ENCODE measurements at regions not wholly inside any gene's neighbourhood (a gene's known extent, or its start where the extent isn't known, plus 50 kb on each side); places are given as distances from the start of the nearest gene placed in this dataset.

DNA sequence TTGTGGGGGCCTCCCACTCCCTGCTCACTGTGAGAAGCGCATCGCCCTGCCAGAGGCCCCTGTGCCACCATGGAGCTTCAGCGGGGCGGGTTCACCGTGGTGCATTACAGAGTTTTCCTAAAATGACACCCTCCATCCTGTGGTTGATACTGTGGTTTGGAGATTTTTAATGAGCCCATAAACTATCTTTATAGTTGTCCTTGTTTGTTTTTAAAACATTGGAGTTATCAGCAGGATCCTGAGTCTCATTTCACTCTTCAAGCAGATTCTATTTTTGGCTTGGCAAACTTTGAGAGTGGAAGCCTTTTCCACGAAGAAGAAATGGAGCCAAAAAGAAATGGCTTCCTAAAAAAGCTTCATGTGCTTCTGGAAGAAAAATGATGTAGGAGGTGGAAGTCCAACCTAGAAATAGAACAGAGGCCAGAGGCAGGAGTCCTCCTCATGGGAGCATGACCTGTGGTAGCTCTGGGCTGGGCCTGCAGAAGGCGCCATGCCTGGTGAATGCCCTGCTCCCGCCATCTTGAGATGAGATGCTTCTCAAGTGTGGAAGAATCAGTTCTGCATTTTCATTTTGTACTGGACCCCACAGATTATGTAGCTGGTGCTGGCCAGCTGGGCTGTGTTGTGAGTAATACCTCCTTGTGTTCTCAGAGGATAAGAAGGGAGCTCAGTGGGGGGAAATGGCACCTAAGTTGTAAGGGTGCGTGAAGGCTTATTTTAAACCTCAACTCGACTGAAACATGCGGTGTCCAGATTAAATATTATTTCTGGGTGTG, 79.0 kb upstream of the RAI14 start:
- Histone ChIP-seq H3K9me3 (ENCODE audit: control insufficient read depth in 5 of 5, low read length in 5 of 5) (peaks cover 0 to 5% (median 4%) of the 10 kb centered on the region in 5 donors), H3K4me3 (ENCODE audit: low read depth in 1 of 5, low read length in 5 of 5) (no peak overlapping the region), H3K27me3 (ENCODE audit: control insufficient read depth in 5 of 5, insufficient read depth in 4 of 5, low read length in 5 of 5) (peaks cover 0 to 7% (median 0%) of the 10 kb centered on the region in 5 donors), H3K4me1 (ENCODE audit: control insufficient read depth in 5 of 5, insufficient read depth in 5 of 5, low read length in 5 of 5) (peaks cover 0 to 2% (median 0%) of the 10 kb centered on the region in 5 donors), H3K36me3 (ENCODE audit: control insufficient read depth in 5 of 5, insufficient read depth in 5 of 5, low read length in 5 of 5) (no peaks in the 10 kb centered on the region), H3K27ac (ENCODE audit: low read depth, low read length) (no peak overlapping the region), H3K9ac (ENCODE audit: low read length in 5 of 5) (no peak overlapping the region)

DNA sequence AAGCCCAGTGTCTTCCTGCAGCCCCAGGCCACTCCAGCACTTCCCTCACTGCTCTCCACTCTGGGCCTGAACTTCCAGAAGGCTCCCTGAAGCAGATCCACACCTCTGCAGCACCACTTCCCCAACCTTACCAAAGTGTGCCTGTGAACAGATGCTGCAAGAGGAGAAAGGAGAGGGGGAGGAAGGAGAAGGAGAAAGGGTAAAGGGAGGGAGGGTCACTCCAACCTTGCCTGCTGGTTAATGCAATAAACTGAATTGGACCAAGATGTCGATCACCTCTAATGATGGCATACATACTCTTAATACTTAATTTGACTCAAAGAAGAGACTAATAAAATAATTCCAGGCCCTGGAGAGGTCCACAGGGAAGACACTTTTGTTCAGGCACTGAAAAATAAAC, 77.2 kb upstream of the RAI14 start:
- H3K4me3 ChIP-seq (ENCODE audit: low read depth in 1 of 5, low read length in 5 of 5), result no peak overlapping the region
- H3K9ac ChIP-seq (ENCODE audit: low read length in 5 of 5), result no peak overlapping the region
- H3K9me3 ChIP-seq (ENCODE audit: control insufficient read depth in 5 of 5, low read length in 5 of 5), result peaks cover 0 to 5% (median 4%) of the 10 kb centered on the region in 5 donors
- H3K36me3 ChIP-seq (ENCODE audit: control insufficient read depth in 5 of 5, insufficient read depth in 5 of 5, low read length in 5 of 5), result no peaks in the 10 kb centered on the region
- H3K27ac ChIP-seq (ENCODE audit: low read depth, low read length), result no peak overlapping the region
- H3K4me1 ChIP-seq (ENCODE audit: control insufficient read depth in 5 of 5, insufficient read depth in 5 of 5, low read length in 5 of 5), result peaks cover 0 to 2% (median 0%) of the 10 kb centered on the region in 5 donors
- H3K27me3 ChIP-seq (ENCODE audit: control insufficient read depth in 5 of 5, insufficient read depth in 4 of 5, low read length in 5 of 5), result peaks cover 0 to 7% (median 2%) of the 10 kb centered on the region in 5 donors

DNA sequence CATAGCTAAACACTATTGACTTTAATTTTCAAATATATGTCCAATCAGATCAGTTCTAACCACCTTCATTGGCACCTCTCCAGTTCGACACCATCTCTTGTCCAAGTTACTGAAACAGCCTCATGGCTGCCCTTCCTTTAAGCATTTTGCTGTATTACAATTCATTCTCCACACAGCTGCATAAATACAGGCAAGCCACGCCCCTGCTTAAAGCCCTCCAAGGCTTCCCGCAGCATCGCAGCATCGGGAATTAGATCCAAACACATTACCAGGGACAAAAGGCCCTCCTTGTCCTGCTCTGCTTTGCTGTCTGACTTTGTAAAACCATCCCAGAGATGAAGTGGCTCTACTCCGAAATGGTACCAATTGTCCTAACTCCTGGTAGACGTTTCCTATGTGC, 75.1 kb upstream of the RAI14 start:
- Histone ChIP-seq H3K4me3 (ENCODE audit: low read depth in 1 of 5, low read length in 5 of 5) (no peak overlapping the region), H3K27ac (ENCODE audit: low read depth, low read length) (no peak overlapping the region), H3K27me3 (ENCODE audit: control insufficient read depth in 5 of 5, insufficient read depth in 4 of 5, low read length in 5 of 5) (peaks cover 0 to 7% (median 2%) of the 10 kb centered on the region in 5 donors), H3K9me3 (ENCODE audit: control insufficient read depth in 5 of 5, low read length in 5 of 5) (peaks cover 0 to 5% (median 4%) of the 10 kb centered on the region in 5 donors), H3K9ac (ENCODE audit: low read length in 5 of 5) (no peak overlapping the region), H3K4me1 (ENCODE audit: control insufficient read depth in 5 of 5, insufficient read depth in 5 of 5, low read length in 5 of 5) (peaks cover 0 to 2% (median 0%) of the 10 kb centered on the region in 5 donors), H3K36me3 (ENCODE audit: control insufficient read depth in 5 of 5, insufficient read depth in 5 of 5, low read length in 5 of 5) (no peaks in the 10 kb centered on the region)

DNA sequence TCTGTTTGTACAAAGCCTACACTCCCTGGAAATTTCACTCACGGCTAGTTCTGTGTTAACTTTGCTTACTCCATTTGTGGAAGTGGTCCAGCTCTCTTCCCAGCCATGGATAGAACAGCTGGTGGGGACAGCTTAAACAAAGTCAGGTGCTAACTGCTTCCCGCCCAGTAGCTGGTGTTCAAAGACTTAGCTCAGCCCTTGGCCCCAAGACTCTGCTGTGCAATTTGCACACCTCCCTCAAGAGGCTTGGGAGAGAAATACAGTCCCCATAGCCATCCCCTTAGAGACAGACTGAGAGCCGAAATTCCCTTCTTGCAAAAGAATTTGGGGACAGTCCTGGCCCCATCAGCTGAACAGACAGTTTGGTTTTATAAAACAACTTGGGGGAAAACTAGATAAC, 73.8 kb upstream of the RAI14 start:
- H3K36me3 ChIP-seq (ENCODE audit: control insufficient read depth in 5 of 5, insufficient read depth in 5 of 5, low read length in 5 of 5), result no peaks in the 10 kb centered on the region
- no peak overlapping the region for H3K4me3 ChIP-seq (ENCODE audit: low read depth in 1 of 5, low read length in 5 of 5)
- peaks cover 0 to 5% (median 4%) of the 10 kb centered on the region in 5 donors for H3K9me3 ChIP-seq (ENCODE audit: control insufficient read depth in 5 of 5, low read length in 5 of 5)
- peaks cover 0 to 7% (median 2%) of the 10 kb centered on the region in 5 donors for H3K27me3 ChIP-seq (ENCODE audit: control insufficient read depth in 5 of 5, insufficient read depth in 4 of 5, low read length in 5 of 5)
- H3K4me1 ChIP-seq (ENCODE audit: control insufficient read depth in 5 of 5, insufficient read depth in 5 of 5, low read length in 5 of 5), result peaks cover 0 to 2% (median 0%) of the 10 kb centered on the region in 5 donors
- H3K9ac ChIP-seq (ENCODE audit: low read length in 5 of 5), result no peak overlapping the region
- no peak overlapping the region for H3K27ac ChIP-seq (ENCODE audit: low read depth, low read length)

DNA sequence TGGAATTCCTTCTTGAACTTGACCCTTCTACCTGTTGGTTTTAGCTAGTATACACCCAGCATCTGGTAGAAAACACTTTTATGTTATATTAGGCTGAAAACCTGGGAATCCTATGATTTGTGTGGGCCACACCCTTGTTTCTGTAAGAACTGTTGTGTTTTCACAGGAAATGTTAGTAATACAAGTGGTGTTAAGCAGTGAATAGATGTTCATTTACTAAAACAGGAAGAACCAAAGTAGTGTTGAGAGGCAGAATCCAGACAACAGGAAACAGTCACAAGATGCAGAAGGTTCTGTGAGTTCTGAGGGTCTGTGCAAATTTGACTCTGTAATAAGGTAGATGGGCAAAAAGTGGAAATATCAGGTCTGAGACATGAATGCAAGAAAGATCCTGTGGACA, 73.0 kb upstream of the RAI14 start:
- no peaks in the 10 kb centered on the region for H3K4me1 ChIP-seq (ENCODE audit: control insufficient read depth in 5 of 5, insufficient read depth in 5 of 5, low read length in 5 of 5)
- no peak overlapping the region for H3K9ac ChIP-seq (ENCODE audit: low read length in 5 of 5)
- H3K4me3 ChIP-seq (ENCODE audit: low read depth in 1 of 5, low read length in 5 of 5), result no peak overlapping the region
- no peak overlapping the region for H3K27ac ChIP-seq (ENCODE audit: low read depth, low read length)
- H3K27me3 ChIP-seq (ENCODE audit: control insufficient read depth in 5 of 5, insufficient read depth in 4 of 5, low read length in 5 of 5), result peaks cover 0 to 7% (median 2%) of the 10 kb centered on the region in 5 donors
- no peaks in the 10 kb centered on the region for H3K36me3 ChIP-seq (ENCODE audit: control insufficient read depth in 5 of 5, insufficient read depth in 5 of 5, low read length in 5 of 5)
- H3K9me3 ChIP-seq (ENCODE audit: control insufficient read depth in 5 of 5, low read length in 5 of 5), result peaks cover 0 to 5% (median 4%) of the 10 kb centered on the region in 5 donors

DNA sequence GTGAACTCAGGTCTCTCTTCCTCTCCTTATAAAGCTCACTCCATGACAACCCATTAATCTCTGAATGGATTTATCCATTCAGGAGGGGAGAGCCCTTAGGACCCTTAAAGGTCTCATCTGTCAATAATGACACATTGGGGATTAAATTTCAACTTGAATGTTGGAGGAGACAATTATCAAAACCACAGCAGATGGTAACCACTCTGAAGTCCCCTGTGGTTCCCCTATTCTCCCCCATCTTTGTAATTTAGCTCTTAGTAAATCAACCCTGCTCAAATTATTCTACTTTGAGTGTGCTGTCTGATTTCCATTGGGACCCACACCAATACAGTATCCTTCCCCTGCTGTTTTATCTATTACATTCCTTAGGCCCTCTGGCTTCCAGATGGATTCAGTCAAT, 72.0 kb upstream of the RAI14 start:
- Histone ChIP-seq H3K27me3 (ENCODE audit: control insufficient read depth in 5 of 5, insufficient read depth in 4 of 5, low read length in 5 of 5) (peaks cover 0 to 7% (median 2%) of the 10 kb centered on the region in 5 donors), H3K9me3 (ENCODE audit: control insufficient read depth in 5 of 5, low read length in 5 of 5) (no peaks in the 10 kb centered on the region), H3K27ac (ENCODE audit: low read depth, low read length) (no peak overlapping the region), H3K9ac (ENCODE audit: low read length in 5 of 5) (no peak overlapping the region), H3K4me1 (ENCODE audit: control insufficient read depth in 5 of 5, insufficient read depth in 5 of 5, low read length in 5 of 5) (no peaks in the 10 kb centered on the region), H3K36me3 (ENCODE audit: control insufficient read depth in 5 of 5, insufficient read depth in 5 of 5, low read length in 5 of 5) (no peaks in the 10 kb centered on the region), H3K4me3 (ENCODE audit: low read depth in 1 of 5, low read length in 5 of 5) (no peak overlapping the region)

DNA sequence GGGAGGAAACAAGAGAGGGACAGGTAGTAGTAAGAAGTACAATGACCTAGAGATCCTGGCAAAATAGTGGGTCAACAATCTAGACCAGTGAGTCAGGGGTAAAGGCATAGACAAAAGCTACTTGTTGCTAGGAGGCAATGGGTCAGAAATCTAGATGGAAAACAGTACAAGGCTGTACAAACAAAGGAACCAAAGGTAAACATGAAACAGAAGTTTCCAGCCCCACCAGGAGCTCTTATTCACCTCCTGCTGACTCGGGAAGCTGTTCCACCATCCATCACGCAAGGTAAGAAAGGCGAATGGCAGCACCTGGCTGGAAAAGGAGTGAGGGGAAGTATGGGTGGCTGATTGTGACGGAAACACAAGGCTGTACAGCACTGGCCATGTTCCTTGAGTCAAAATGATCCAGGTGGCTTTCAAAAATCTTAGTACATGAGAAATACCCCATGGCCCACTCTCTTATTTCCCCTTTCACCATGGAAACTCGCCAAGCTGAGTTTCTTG, 70.5 kb upstream of the RAI14 start:
- H3K9me3 ChIP-seq (ENCODE audit: control insufficient read depth in 5 of 5, low read length in 5 of 5), result no peaks in the 10 kb centered on the region
- no peak overlapping the region for H3K27ac ChIP-seq (ENCODE audit: low read depth, low read length)
- no peaks in the 10 kb centered on the region for H3K36me3 ChIP-seq (ENCODE audit: control insufficient read depth in 5 of 5, insufficient read depth in 5 of 5, low read length in 5 of 5)
- no peak overlapping the region for H3K4me3 ChIP-seq (ENCODE audit: low read depth in 1 of 5, low read length in 5 of 5)
- no peaks in the 10 kb centered on the region for H3K4me1 ChIP-seq (ENCODE audit: control insufficient read depth in 5 of 5, insufficient read depth in 5 of 5, low read length in 5 of 5)
- H3K27me3 ChIP-seq (ENCODE audit: control insufficient read depth in 5 of 5, insufficient read depth in 4 of 5, low read length in 5 of 5), result peaks cover 0 to 8% (median 2%) of the 10 kb centered on the region in 5 donors
- no peak overlapping the region for H3K9ac ChIP-seq (ENCODE audit: low read length in 5 of 5)

DNA sequence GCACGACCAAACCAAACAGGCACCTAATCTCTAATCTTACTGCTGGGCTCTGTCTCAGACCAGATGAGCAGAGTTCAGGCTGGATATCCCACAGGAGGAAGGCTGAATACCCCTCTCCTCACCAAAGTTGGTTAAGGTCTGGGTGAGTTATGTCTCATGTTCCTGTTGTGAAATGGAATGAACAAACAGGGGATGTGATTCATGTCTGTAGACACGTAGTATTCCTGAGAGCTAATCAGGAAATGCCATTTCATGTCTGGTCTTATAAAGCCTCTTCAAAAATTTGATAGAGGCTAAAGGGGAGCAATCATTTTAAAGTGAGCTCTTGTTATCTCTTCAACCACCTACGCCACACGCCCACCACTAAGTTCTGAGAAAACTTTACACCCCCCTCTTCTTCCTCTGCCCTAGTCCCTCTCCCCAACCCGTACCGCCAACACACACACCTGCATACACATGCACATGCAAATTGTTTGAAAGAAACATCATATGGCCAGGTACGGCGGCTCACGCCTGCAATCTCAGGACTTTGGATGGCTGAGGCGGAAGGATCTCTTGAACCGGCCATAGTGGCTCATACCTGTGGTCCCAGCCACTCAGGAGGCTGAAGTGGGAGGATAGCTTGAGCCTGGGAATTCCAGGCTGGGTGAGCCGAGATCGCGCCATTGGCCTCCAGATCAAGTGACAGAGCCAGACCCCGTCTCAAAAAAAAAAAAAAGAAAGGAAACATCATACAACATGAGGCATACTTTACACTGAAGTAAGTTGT, 69.8 kb upstream of the RAI14 start:
- H3K27ac ChIP-seq (ENCODE audit: low read depth, low read length), result no peak overlapping the region

DNA sequence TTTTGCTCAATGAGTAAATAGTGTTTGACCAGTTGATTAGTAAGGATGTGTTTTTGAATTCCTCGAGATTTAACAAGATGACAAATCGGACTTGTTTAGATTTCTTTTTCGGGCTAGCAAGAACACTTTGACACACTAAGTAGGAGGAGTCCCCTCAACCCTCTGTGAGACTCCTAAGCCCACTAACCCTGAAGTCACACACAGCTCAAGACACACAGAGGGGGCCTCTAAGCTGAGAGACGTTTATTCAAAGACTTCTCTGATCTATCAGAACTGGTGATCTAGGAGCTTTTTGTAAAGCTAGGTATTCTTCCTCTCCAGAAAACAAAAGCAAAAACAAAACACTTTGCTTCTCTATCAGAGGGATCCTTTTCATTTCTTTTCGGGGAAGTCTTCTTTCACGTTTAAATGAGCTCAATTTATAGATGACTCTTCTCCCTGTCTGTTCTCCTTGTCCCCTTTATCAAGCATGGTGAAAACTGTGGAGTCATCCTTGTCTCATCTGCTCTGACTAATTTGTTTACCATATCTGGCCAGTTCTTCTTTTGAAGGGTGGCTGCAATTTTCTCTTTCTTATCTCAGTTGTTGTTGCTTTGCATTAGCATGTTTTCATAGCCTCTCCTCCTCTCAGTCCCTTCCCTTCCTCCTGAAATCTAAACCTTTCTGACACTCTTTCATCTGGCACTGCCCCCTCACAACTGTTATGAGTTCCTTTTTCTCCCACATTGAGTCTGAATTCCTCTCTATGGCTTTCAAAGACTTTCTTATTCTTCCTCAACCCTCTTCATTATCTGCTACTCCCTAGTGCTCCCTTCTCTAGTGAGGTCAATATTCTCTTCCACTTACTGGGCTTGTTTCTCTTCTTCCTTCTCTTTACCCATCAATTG, 68.5 kb upstream of the RAI14 start:
- Histone ChIP-seq H3K36me3 (ENCODE audit: control insufficient read depth in 5 of 5, insufficient read depth in 5 of 5, low read length in 5 of 5) (no peaks in the 10 kb centered on the region), H3K9ac (ENCODE audit: low read length in 5 of 5) (no peak overlapping the region), H3K27ac (ENCODE audit: low read depth, low read length) (no peak overlapping the region), H3K4me1 (ENCODE audit: control insufficient read depth in 5 of 5, insufficient read depth in 5 of 5, low read length in 5 of 5) (peaks cover 0 to 2% (median 0%) of the 10 kb centered on the region in 5 donors), H3K27me3 (ENCODE audit: control insufficient read depth in 5 of 5, insufficient read depth in 4 of 5, low read length in 5 of 5) (peaks cover 0 to 4% (median 0%) of the 10 kb centered on the region in 5 donors), H3K9me3 (ENCODE audit: control insufficient read depth in 5 of 5, low read length in 5 of 5) (no peaks in the 10 kb centered on the region), H3K4me3 (ENCODE audit: low read depth in 1 of 5, low read length in 5 of 5) (no peak overlapping the region)

More for the DNA sequence above, 69.8 kb upstream of the RAI14 start:
- Histone ChIP-seq H3K36me3 (ENCODE audit: control insufficient read depth in 5 of 5, insufficient read depth in 5 of 5, low read length in 5 of 5) (no peaks in the 10 kb centered on the region), H3K9ac (ENCODE audit: low read length in 5 of 5) (no peak overlapping the region), H3K9me3 (ENCODE audit: control insufficient read depth in 5 of 5, low read length in 5 of 5) (no peaks in the 10 kb centered on the region), H3K4me3 (ENCODE audit: low read depth in 1 of 5, low read length in 5 of 5) (no peak overlapping the region), H3K27me3 (ENCODE audit: control insufficient read depth in 5 of 5, insufficient read depth in 4 of 5, low read length in 5 of 5) (peaks cover 0 to 8% (median 0%) of the 10 kb centered on the region in 5 donors), H3K4me1 (ENCODE audit: control insufficient read depth in 5 of 5, insufficient read depth in 5 of 5, low read length in 5 of 5) (no peaks in the 10 kb centered on the region)
